ENCODE measurements at regions not wholly inside any gene's neighbourhood (a gene's known extent, or its start where the extent isn't known, plus 50 kb on each side); places are given as distances from the start of the nearest gene placed in this dataset.

DNA sequence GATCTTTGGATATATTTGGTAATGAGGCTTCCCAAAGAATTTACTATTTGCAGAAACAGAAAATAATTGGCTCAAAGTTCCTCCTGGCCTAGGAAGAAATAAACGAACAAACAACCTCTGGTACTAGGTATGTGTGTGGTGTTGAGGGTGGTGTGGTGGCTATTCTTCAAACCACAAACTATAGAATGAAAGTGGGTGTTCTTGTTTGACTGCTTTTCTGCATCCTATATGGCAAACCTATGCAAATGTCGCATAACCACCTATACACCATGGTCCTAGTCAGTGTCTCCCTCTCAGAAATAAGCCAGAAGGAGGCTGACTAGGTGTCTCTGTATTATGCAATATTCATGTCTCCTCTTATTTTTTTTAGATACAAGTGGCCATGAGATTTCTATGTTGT lies 106.6 kb upstream of the PCDH18 start:
- DNase-seq, result no peak
- no peaks in the 10 kb centered on the region for H3K27me3 ChIP-seq (ENCODE audit: insufficient read depth, low read depth, severe bottlenecking)
- no peaks in the 10 kb centered on the region for H3K9me3 ChIP-seq (ENCODE audit: severe bottlenecking)
- H3K36me3 ChIP-seq, result no peaks in the 10 kb centered on the region
- H3K27ac ChIP-seq, result no peak overlapping the region
- TF ChIP-seq, protein P1, sequence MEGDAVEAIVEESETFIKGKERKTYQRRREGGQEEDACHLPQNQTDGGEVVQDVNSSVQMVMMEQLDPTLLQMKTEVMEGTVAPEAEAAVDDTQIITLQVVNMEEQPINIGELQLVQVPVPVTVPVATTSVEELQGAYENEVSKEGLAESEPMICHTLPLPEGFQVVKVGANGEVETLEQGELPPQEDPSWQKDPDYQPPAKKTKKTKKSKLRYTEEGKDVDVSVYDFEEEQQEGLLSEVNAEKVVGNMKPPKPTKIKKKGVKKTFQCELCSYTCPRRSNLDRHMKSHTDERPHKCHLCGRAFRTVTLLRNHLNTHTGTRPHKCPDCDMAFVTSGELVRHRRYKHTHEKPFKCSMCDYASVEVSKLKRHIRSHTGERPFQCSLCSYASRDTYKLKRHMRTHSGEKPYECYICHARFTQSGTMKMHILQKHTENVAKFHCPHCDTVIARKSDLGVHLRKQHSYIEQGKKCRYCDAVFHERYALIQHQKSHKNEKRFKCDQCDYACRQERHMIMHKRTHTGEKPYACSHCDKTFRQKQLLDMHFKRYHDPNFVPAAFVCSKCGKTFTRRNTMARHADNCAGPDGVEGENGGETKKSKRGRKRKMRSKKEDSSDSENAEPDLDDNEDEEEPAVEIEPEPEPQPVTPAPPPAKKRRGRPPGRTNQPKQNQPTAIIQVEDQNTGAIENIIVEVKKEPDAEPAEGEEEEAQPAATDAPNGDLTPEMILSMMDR (IDR thresholded peaks at IDR 0.05; ENCODE audit: low read depth, low read length), result no peak
- H3K4me3 ChIP-seq (ENCODE audit: low read depth, low read length), result no peak overlapping the region

DNA sequence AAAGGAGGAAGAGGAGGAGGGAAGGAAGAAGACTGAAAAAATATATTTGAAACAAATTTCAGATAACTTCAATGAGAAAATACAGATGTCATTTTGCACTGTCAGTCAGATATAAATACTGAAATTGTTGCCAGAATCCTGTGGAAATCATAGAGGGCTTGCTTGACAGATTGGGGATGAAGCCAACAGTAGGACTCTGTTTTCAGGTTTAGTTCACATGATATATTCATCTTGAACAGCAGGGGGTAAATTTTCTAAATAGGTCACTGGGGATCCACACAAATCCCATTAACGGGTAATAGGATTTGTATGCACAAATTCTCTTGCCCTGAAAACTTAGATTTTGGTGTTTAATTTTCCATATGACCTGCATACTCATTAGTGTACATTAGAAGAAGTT lies 103.3 kb upstream of the PCDH18 start:
- TF ChIP-seq, protein P1 (IDR thresholded peaks at IDR 0.05; ENCODE audit: low read depth, low read length), result no peak
- no peak for DNase-seq
- no peaks in the 10 kb centered on the region for H3K9me3 ChIP-seq (ENCODE audit: severe bottlenecking)
- H3K27me3 ChIP-seq (ENCODE audit: insufficient read depth, low read depth, severe bottlenecking), result no peaks in the 10 kb centered on the region
- no peaks in the 10 kb centered on the region for H3K36me3 ChIP-seq
- H3K4me3 ChIP-seq (ENCODE audit: low read depth, low read length), result no peak overlapping the region
- H3K27ac ChIP-seq, result no peak overlapping the region

DNA sequence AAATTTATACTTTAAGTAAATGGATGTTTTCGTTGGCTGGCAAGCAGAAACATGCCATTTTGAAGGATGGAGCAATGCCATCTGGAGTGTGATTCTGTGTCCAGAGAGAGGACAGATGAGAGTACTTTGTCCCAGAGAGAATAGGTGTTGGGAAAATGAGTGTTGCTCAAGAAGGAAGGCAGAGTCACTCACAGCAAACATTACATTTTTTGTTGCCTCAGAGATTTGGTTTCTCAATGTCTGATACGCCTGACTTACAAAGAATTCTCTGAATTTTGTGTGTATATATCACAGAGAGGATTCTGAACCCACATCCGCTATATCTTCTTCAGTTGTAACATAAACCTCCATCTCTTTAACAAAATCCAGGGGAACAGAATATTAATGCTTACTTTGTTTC lies 102.8 kb upstream of the PCDH18 start:
- Histone ChIP-seq H3K36me3 (no peaks in the 10 kb centered on the region), H3K27ac (no peak overlapping the region), H3K9me3 (ENCODE audit: severe bottlenecking) (no peaks in the 10 kb centered on the region), H3K27me3 (ENCODE audit: insufficient read depth, low read depth, severe bottlenecking) (no peaks in the 10 kb centered on the region), H3K4me3 (ENCODE audit: low read depth, low read length) (no peak overlapping the region)
- no peak for DNase-seq
- TF ChIP-seq, protein P1 (IDR thresholded peaks at IDR 0.05; ENCODE audit: low read depth, low read length), result no peak

DNA sequence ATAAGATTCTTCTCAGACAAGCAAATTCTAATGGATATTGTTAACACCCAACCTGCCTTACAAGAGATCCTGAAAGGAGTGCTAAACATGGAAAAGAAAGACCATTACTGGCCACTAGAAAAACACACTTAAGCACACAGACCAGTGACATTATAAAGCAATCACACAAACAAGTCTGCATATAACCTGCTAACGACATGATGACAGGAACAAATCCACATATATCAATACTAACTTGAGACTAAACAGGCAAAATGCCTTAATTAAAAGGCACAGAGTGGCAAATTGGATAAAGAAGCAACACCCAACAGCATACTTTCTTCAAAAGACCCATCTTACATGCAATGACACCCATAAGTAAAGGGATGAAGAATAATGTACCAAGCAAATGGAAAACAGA lies 100.5 kb upstream of the PCDH18 start:
- Histone ChIP-seq H3K27ac (no peak overlapping the region), H3K27me3 (ENCODE audit: insufficient read depth, low read depth, severe bottlenecking) (no peaks in the 10 kb centered on the region), H3K9me3 (ENCODE audit: severe bottlenecking) (no peaks in the 10 kb centered on the region), H3K36me3 (no peaks in the 10 kb centered on the region), H3K4me3 (ENCODE audit: low read depth, low read length) (no peak overlapping the region)
- no peak for DNase-seq
- TF ChIP-seq, protein P1 (IDR thresholded peaks at IDR 0.05; ENCODE audit: low read depth, low read length), result no peak

DNA sequence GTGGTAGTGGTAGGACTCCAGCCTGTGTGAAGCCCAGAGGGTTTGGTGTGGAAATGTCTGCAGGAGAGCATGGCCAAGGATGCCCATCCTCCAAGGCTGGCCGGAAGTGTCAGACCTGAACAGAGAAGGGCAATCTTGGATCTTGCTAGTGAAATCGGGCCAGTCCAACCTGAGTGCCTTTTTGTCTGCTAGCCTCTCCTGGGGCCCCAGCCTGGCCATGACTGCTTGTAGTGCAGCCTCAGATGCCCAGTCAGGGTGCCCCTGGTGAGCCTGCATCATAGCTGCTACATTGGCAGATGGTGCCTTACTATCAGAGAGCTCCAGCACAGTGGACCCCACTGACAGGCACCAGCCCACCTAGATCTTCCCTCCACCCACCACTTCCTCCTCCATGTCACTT lies 99.3 kb upstream of the PCDH18 start:
- no peak for DNase-seq
- Histone ChIP-seq H3K9me3 (ENCODE audit: severe bottlenecking) (no peaks in the 10 kb centered on the region), H3K4me3 (ENCODE audit: low read depth, low read length) (no peak overlapping the region), H3K27ac (no peak overlapping the region), H3K27me3 (ENCODE audit: insufficient read depth, low read depth, severe bottlenecking) (no peaks in the 10 kb centered on the region), H3K36me3 (no peaks in the 10 kb centered on the region)
- TF ChIP-seq, protein P1 (IDR thresholded peaks at IDR 0.05; ENCODE audit: low read depth, low read length), result no peak

DNA sequence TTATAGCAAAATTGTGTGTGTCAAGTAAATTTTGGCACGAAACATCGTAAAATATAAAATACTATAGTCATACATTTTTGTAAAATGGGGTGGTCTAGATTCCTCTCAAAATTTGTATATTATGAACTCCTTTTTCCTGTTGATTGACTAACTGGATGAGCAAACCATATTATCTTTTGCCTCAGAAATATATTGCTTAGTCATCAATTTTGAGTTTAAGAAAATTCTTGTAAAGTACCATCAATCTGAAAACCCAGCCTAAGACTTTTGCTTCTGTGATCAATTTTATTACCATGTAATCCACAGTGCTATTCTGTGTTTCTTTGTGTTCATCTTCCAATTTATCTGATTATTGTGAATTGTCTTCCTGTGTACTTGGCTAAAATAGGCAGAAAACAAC lies 98.0 kb upstream of the PCDH18 start:
- Histone ChIP-seq H3K36me3 (no peaks in the 10 kb centered on the region), H3K27me3 (ENCODE audit: insufficient read depth, low read depth, severe bottlenecking) (no peaks in the 10 kb centered on the region), H3K9me3 (ENCODE audit: severe bottlenecking) (no peaks in the 10 kb centered on the region), H3K27ac (no peak overlapping the region), H3K4me3 (ENCODE audit: low read depth, low read length) (no peak overlapping the region)
- DNase-seq, result no peak
- TF ChIP-seq, protein P1 (IDR thresholded peaks at IDR 0.05; ENCODE audit: low read depth, low read length), result no peak

Data from WERI-Rb-1 (cell line).